ENCODE measurements at regions not wholly inside any gene's neighbourhood (a gene's known extent, or its start where the extent isn't known, plus 50 kb on each side); places are given as distances from the start of the nearest gene placed in this dataset.
"Not testable (repeated sequence)": the region's sequence is repeated elsewhere in the genome, so short reads cannot be mapped to it uniquely, and the experiment has no call there.

DNA sequence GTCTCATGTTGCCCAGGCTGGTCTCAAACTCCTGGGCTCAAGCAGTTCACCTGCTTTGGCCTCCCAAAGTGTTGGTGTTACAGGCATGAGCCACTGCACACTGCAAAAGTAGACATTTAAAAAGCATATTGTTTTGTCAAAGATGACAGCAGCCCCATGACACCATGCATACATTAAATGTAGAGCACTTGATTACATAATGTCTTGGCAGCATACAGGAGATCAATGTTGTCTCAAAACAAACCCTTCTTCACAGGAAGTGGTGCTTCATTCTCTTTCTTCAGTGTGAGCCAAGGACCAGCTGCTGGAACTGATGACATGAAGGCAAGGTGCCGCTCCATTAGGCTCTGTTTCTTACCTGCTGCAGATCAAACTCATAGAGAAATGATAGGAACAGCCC, 218.4 kb downstream of the KLF6 start:
- TF ChIP-seq SNAI2 (CRISPR knock-in tag; IDR thresholded peaks at IDR 0.05) = no peak
- no peak for TF ChIP-seq RARB (CRISPR knock-in tag; IDR thresholded peaks at IDR 0.05)
- no peak for TF ChIP-seq TCF4 (CRISPR knock-in tag; IDR thresholded peaks at IDR 0.05; ENCODE audit: borderline replicate concordance)
- TF ChIP-seq ZNF70 (CRISPR knock-in tag; IDR thresholded peaks at IDR 0.05) = no peak
- TF ChIP-seq, protein P1, sequence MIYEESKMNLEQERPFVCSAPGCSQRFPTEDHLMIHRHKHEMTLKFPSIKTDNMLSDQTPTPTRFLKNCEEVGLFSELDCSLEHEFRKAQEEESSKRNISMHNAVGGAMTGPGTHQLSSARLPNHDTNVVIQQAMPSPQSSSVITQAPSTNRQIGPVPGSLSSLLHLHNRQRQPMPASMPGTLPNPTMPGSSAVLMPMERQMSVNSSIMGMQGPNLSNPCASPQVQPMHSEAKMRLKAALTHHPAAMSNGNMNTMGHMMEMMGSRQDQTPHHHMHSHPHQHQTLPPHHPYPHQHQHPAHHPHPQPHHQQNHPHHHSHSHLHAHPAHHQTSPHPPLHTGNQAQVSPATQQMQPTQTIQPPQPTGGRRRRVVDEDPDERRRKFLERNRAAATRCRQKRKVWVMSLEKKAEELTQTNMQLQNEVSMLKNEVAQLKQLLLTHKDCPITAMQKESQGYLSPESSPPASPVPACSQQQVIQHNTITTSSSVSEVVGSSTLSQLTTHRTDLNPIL (CRISPR knock-in tag; IDR thresholded peaks at IDR 0.05; ENCODE audit: low read depth) = no peak
- TF ChIP-seq ZNF8 (CRISPR knock-in tag; IDR thresholded peaks at IDR 0.05) = no peak
- TF ChIP-seq, protein P2, sequence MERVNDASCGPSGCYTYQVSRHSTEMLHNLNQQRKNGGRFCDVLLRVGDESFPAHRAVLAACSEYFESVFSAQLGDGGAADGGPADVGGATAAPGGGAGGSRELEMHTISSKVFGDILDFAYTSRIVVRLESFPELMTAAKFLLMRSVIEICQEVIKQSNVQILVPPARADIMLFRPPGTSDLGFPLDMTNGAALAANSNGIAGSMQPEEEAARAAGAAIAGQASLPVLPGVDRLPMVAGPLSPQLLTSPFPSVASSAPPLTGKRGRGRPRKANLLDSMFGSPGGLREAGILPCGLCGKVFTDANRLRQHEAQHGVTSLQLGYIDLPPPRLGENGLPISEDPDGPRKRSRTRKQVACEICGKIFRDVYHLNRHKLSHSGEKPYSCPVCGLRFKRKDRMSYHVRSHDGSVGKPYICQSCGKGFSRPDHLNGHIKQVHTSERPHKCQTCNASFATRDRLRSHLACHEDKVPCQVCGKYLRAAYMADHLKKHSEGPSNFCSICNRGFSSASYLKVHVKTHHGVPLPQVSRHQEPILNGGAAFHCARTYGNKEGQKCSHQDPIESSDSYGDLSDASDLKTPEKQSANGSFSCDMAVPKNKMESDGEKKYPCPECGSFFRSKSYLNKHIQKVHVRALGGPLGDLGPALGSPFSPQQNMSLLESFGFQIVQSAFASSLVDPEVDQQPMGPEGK (CRISPR knock-in tag; IDR thresholded peaks at IDR 0.05; ENCODE audit: borderline replicate concordance) = no peak
- TF ChIP-seq GLIS3 (CRISPR knock-in tag; IDR thresholded peaks at IDR 0.05) = no peak
- TF ChIP-seq PPARA (CRISPR knock-in tag; IDR thresholded peaks at IDR 0.05; ENCODE audit: borderline replicate concordance) = no peak
- no peak for TF ChIP-seq ISL1 (CRISPR knock-in tag; IDR thresholded peaks at IDR 0.05)
- no peak for TF ChIP-seq ARNTL (CRISPR knock-in tag; IDR thresholded peaks at IDR 0.05; ENCODE audit: borderline replicate concordance, low read depth)
- ATAC-seq = no peak

DNA sequence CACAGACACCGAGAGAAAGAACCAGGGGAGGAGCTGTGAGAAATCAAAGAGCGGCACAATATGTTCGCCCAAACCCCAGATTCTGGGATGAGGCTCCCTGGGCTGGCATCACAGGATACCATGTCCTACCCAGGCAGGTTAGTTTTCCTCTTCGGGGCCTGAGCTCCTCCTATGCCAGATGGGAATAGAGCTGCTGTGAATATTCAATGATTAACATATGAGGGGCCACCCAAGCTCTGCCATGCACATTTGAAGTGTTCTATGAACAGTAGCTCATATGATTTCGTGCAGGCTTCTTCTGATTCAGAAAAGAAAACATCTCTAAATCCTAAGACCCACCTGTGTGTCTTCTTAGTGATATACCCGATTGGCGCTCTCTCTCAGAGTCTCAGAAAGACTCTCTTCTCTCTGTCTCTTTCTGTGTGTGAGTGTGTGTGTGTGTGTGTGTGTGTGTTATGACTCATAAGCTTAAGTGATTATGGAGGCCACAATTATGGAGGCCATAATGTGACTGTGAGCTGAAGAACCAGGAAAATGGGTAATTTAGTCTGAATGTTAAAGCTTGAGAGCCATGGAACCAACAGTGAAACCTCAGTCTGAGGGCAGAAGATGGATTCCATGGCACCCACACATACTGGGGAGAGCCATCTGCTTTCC, 220.5 kb downstream of the KLF6 start:
- no peak for ATAC-seq
- TF ChIP-seq ISL1 (CRISPR knock-in tag; IDR thresholded peaks at IDR 0.05) (no peak), OSR1 (CRISPR knock-in tag; IDR thresholded peaks at IDR 0.05) (no peak), SNAI2 (CRISPR knock-in tag; IDR thresholded peaks at IDR 0.05) (no peak)

DNA sequence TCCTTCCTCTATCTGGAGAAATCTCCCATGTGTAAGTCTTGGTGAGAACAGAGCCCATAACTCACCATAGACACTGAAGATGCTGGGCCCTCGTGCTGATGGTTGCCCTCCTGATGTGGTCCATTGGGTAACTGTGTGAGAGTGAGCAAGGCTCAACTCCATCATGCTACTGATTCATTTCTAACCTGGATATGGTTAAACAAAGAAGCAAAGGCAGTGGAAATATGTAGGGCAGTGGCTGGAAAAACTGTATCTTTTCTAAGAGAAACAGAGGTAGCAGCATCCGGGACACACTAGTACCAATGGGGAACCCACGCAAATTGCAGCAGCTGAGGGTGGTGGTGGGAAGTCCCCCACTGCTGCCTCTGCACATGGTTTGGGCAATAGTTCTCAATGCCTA, 221.7 kb downstream of the KLF6 start:
- no peak for TF ChIP-seq RARB (CRISPR knock-in tag; IDR thresholded peaks at IDR 0.05)
- TF ChIP-seq ARNTL (CRISPR knock-in tag; IDR thresholded peaks at IDR 0.05; ENCODE audit: borderline replicate concordance, low read depth) = no peak
- TF ChIP-seq ZNF8 (CRISPR knock-in tag; IDR thresholded peaks at IDR 0.05) = no peak
- TF ChIP-seq TOX (CRISPR knock-in tag; IDR thresholded peaks at IDR 0.05; ENCODE audit: borderline replicate concordance) = no peak
- no peak for TF ChIP-seq GLIS3 (CRISPR knock-in tag; IDR thresholded peaks at IDR 0.05)
- TF ChIP-seq, protein P2 (CRISPR knock-in tag; IDR thresholded peaks at IDR 0.05; ENCODE audit: borderline replicate concordance) = no peak
- TF ChIP-seq BACH2 (CRISPR knock-in tag; IDR thresholded peaks at IDR 0.05; ENCODE audit: borderline replicate concordance) = no peak
- TF ChIP-seq, protein P3, sequence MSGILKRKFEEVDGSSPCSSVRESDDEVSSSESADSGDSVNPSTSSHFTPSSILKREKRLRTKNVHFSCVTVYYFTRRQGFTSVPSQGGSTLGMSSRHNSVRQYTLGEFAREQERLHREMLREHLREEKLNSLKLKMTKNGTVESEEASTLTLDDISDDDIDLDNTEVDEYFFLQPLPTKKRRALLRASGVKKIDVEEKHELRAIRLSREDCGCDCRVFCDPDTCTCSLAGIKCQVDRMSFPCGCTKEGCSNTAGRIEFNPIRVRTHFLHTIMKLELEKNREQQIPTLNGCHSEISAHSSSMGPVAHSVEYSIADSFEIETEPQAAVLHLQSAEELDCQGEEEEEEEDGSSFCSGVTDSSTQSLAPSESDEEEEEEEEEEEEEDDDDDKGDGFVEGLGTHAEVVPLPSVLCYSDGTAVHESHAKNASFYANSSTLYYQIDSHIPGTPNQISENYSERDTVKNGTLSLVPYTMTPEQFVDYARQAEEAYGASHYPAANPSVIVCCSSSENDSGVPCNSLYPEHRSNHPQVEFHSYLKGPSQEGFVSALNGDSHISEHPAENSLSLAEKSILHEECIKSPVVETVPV (CRISPR knock-in tag; IDR thresholded peaks at IDR 0.05) = no peak
- no peak for TF ChIP-seq SNAI2 (CRISPR knock-in tag; IDR thresholded peaks at IDR 0.05)
- no peak for TF ChIP-seq CSDC2 (CRISPR knock-in tag; IDR thresholded peaks at IDR 0.05)
- no peak for TF ChIP-seq ZNF70 (CRISPR knock-in tag; IDR thresholded peaks at IDR 0.05)
- no peak for TF ChIP-seq PPARA (CRISPR knock-in tag; IDR thresholded peaks at IDR 0.05; ENCODE audit: borderline replicate concordance)
- TF ChIP-seq, protein P4, sequence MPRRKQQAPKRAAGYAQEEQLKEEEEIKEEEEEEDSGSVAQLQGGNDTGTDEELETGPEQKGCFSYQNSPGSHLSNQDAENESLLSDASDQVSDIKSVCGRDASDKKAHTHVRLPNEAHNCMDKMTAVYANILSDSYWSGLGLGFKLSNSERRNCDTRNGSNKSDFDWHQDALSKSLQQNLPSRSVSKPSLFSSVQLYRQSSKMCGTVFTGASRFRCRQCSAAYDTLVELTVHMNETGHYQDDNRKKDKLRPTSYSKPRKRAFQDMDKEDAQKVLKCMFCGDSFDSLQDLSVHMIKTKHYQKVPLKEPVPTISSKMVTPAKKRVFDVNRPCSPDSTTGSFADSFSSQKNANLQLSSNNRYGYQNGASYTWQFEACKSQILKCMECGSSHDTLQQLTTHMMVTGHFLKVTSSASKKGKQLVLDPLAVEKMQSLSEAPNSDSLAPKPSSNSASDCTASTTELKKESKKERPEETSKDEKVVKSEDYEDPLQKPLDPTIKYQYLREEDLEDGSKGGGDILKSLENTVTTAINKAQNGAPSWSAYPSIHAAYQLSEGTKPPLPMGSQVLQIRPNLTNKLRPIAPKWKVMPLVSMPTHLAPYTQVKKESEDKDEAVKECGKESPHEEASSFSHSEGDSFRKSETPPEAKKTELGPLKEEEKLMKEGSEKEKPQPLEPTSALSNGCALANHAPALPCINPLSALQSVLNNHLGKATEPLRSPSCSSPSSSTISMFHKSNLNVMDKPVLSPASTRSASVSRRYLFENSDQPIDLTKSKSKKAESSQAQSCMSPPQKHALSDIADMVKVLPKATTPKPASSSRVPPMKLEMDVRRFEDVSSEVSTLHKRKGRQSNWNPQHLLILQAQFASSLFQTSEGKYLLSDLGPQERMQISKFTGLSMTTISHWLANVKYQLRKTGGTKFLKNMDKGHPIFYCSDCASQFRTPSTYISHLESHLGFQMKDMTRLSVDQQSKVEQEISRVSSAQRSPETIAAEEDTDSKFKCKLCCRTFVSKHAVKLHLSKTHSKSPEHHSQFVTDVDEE (CRISPR knock-in tag; IDR thresholded peaks at IDR 0.05) = no peak
- ATAC-seq = no peak

DNA sequence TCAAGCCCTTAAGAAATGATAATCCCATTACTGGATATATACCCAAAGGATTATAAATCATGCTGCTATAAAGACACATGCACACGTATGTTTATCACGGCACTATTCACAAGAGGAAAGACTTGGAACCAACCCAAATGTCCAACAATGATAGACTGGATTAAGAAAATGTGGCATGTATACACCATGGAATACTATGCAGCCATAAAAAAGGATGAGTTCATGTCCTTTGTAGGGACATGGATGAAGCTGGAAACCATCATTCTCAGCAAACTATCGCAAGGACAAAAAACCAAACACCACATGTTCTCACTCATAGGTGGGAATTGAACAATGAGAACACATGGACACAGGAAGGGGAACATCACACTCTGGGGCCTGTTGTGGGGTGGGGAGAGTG, 224.4 kb downstream of the KLF6 start:
- ATAC-seq = not testable (repeated sequence)
